LNCaP clone FGC (cell line): ENCODE measurements at regions not wholly inside any gene's neighbourhood (a gene's known extent, or its start where the extent isn't known, plus 50 kb on each side); places are given as distances from the start of the nearest gene placed in this dataset.

Experiments used
- DNase-seq: peaks from one replicate; pipeline ENCODE4 v3.0.0-alpha.2; 2011; ENCODE audit warnings: low read depth
- H3K4me3 ChIP-seq: 2 replicates; pipeline ENCODE4 v1.5.1; 2011; ENCODE audit warnings: mild to moderate bottlenecking, low read depth, low read length, control low read depth
- TF ChIP-seq, protein P1 (sequence below): IDR thresholded peaks from 2 replicates; pipeline ENCODE4 v1.5.1; 2012; ENCODE audit warnings: mild to moderate bottlenecking; ENCODE audit not compliant: control insufficient read depth, insufficient read depth; ENCODE audit errors: extremely low read depth

DNA sequence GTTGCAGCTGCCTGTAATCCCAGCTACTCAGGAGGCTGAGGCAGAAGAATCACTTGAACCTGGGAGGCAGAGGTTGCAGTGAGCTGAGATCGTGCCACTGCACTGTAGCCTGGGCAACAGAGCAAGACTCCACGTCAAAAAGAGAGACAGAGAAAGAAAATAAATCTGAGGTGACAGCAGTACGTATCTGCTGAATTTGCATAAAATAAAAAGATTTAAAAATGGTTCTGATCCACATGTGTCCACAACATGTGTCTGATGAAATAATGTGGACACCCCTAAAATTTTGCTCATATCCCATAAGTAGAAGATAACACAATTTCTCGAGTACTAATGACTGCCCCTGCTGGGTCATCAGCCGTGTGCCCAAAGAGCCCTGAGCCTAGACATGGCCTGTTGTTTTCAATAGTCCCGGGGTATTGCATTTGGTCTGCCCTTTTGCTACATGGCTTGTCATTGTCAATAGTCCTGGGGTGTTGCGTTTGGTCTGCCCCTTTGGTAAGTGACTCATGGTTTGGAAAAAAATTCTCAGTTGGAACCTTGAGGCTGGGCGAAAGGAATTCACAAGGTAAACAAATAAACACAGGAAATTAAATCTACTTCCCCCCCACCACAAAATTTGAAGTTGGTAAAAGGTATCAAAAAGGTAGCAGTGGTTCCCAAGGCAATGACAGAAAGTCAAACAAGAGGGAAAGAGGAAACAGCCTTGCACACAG lies 434.6 kb upstream of the MAF start:
- TF ChIP-seq, protein P1, sequence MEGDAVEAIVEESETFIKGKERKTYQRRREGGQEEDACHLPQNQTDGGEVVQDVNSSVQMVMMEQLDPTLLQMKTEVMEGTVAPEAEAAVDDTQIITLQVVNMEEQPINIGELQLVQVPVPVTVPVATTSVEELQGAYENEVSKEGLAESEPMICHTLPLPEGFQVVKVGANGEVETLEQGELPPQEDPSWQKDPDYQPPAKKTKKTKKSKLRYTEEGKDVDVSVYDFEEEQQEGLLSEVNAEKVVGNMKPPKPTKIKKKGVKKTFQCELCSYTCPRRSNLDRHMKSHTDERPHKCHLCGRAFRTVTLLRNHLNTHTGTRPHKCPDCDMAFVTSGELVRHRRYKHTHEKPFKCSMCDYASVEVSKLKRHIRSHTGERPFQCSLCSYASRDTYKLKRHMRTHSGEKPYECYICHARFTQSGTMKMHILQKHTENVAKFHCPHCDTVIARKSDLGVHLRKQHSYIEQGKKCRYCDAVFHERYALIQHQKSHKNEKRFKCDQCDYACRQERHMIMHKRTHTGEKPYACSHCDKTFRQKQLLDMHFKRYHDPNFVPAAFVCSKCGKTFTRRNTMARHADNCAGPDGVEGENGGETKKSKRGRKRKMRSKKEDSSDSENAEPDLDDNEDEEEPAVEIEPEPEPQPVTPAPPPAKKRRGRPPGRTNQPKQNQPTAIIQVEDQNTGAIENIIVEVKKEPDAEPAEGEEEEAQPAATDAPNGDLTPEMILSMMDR: no peak

DNA sequence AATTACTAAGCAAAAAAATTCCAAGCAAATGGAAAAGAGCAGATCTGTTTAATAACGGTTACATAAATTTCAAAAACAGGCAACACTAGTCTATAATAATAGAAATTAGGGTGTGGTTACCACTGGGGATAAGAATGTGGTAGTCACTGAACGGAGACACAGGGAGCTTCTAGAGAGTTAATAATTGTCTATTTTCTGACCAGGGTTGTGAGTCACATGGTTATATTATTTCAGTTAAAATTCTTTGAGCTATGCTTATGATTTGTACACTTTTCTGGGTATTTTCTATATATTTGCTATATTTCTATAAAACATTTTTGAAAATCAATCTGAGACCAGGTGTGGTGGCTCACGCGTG lies 433.9 kb upstream of the MAF start:
- no peak overlapping the region for H3K4me3 ChIP-seq
- no peak for DNase-seq
- TF ChIP-seq, protein P1: no peak

More for the DNA sequence above, 434.6 kb upstream of the MAF start:
- no peak for DNase-seq
- no peak overlapping the region for H3K4me3 ChIP-seq

DNA sequence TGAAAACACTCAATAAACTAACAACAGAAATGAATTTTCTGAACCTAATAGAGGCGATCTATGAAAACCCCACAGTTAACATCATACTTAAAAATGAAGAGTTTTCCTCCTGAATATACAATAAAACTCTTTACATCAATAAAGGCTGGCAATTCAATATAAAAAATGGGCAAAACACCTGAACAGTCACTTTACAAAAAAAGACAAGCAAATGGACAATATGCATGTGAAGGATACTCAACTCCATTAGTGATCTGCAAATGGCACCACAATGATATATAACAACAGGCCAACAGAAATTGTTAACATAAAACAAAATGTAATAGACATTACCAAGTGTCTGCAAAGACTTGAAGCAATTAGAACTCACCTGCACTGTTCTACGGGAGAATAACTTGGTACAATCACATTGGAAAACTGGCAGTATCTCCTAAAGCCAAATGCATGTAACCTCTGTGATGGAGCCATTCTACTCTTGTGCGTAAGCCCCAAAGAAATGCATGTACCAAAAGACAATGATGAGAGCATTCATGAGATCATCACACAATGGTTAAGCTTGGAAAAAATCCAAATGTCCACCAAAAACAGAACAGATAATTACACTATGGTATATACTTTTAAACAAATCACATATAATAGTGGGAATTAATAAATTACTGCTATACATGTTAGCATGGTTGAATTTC lies 433.4 kb upstream of the MAF start:
- TF ChIP-seq, protein P1: no peak
- H3K4me3 ChIP-seq: no peak overlapping the region
- DNase-seq: no peak

DNA sequence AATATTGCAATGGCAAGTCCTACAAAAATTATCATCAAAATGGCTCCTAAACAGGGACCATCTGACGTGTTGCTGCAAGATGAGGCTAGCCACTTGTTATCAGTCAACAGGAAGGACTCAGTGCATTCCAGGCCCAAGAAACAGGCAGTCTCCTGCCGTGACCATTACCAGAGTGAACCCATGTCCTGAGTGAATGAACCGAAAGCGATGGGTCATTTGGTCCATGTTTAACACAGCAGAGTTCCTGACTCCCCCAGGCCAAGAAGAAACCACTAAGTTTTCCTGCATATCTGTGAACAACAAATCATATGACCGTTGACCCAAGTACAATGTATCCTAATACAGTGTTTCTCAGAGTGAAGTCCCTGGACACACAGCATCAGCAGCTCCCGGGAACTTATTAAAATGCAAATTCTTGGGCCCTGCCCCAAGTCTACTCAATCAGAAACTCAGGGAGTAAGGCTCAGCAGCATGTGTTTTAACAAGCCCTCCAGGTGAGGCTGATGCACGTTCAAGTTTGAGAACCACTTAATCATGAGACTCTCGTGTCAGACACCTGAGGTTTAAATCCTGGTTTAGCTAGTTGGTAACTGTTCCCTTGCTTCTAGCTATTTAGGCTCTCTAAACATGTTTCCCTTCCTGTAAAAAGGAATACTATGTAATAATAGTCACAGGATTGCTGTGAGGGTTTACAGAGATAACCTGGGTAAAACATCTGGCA lies 429.4 kb upstream of the MAF start:
- H3K4me3 ChIP-seq: no peak overlapping the region
- no peak for DNase-seq
- TF ChIP-seq, protein P1: no peak

DNA sequence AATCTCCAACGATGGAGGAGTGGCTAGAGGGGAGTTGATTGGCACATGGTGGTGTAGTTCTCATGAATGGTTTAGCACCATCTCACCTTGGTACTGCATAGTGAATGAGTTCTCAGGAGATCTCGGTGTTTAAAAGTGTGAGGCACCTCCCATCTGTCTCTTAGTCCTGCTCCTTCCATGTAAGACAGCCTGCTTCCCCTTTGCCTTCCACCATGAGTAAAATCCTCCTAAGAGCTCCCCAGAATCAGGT lies 428.8 kb upstream of the MAF start:
- TF ChIP-seq, protein P1: no peak
- no peak overlapping the region for H3K4me3 ChIP-seq
- DNase-seq: no peak

DNA sequence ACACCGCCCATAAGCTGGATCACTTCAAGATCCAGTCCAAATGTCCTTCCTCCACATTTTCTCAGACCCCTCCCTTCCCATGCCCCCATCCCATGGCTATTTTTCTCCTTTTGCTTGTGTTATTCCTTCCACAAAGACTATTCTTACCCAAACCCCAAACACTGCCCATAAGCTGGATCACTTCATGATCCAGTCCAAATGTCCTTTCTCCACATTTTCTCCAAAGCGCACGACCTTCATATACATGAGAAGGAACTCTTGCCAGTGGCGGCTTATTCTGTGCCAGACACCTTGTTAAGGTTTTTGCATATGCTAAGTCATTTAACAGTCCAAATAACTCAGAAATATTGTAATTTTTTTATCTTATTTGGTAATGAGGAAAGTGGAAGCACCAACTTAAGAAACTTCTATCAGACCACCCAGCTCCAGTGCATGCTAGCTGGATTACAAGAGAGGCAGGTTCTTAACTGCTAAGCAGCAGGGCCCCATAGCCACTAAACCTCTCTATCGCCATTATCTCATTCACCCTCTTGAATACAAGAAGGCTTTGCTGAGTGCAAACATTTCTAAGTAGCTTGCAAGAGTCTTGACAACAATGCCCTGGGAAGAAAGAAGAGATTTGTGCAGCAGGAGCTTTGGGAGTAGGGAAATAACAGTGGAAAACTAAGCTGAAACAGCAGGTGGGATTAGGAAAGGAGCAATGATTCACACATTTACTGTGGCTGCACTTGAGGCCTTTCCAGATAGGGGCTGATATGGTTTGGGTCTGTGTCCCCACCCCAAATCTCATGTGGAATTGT lies 428.2 kb upstream of the MAF start:
- H3K4me3 ChIP-seq: no peak overlapping the region
- TF ChIP-seq, protein P1: no peak
- DNase-seq: no peak
